SK-N-SH (cell line): ENCODE measurements at regions not wholly inside any gene's neighbourhood (a gene's known extent, or its start where the extent isn't known, plus 50 kb on each side); places are given as distances from the start of the nearest gene placed in this dataset.

Experiments used
- CTCF ChIA-PET: fragments of 300-600, 350-600 bp; formaldehyde crosslinking; extraction: SDS; loops from one replicate; lab custom pipeline; 2021; lab: Yijun Ruan, JAX
- POLR2A ChIA-PET: fragments of 350-600 bp; sonication (Branson Sonifier 250); formaldehyde crosslinking; extraction: SDS; loops from one replicate; lab custom pipeline; 2020; ENCODE audit warnings: antibody characterized with exemption, inconsistent platforms; lab: Yijun Ruan, JAX
- DNase-seq: peaks from one replicate; pipeline ENCODE4 v3.0.0; 2012
- H2AFZ ChIP-seq: fragments of 200-600 bp; sonication (generic); 2 replicates; pipeline ENCODE4 v1.8.1; 2016; ENCODE audit warnings: antibody characterized with exemption, mild to moderate bottlenecking, low read depth
- H3F3A ChIP-seq: fragments of 200-600 bp; sonication (generic); replicated peaks from 2 replicates; pipeline ENCODE3; 2016; ENCODE audit warnings: antibody characterized with exemption, mild to moderate bottlenecking; ENCODE audit not compliant: insufficient read depth
- H3K27ac ChIP-seq, 2 experiments: fragments of 200-500 bp in 1 of 2; fragments of 200-600 bp in 1 of 2; sonication (Bioruptor generic) in 1 of 2; sonication (generic), shearing (Covaris generic) in 1 of 2; 2 replicates each; pipeline versions ENCODE4 v1.5.1 to v1.6.1; 2014 to 2016; ENCODE audit warnings: low read depth in 2 of 2, inconsistent platforms in 1 of 2, low read length in 1 of 2, mild to moderate bottlenecking in 1 of 2, mixed read lengths in 1 of 2
- H3K27me3 ChIP-seq: fragments of 200-600 bp; sonication (generic), shearing (Covaris generic); 2 replicates; pipeline ENCODE4 v1.6.1; 2016; ENCODE audit warnings: mixed run types; ENCODE audit not compliant: insufficient read depth
- H3K36me3 ChIP-seq, 2 experiments: fragments of 200-500 bp in 1 of 2; fragments of 200-600 bp in 1 of 2; sonication (Bioruptor generic) in 1 of 2; sonication (generic) in 1 of 2; replicated peaks in 1 of 2; 2 replicates each; pipeline versions ENCODE3 to v1.5.1; 2014 to 2016; ENCODE audit warnings: low read length in 1 of 2, mild to moderate bottlenecking in 1 of 2; ENCODE audit not compliant: insufficient read depth in 2 of 2, control insufficient read depth in 1 of 2
- H3K4me1 ChIP-seq, 2 experiments: fragments of 200-500 bp in 1 of 2; fragments of 200-600 bp in 1 of 2; sonication (Bioruptor generic) in 1 of 2; sonication (generic), shearing (Covaris generic) in 1 of 2; 2 replicates each; pipeline versions ENCODE4 v1.5.1 to v1.6.1; 2014 to 2016; ENCODE audit warnings: low read depth in 1 of 2, low read length in 1 of 2, mixed run types in 1 of 2; ENCODE audit not compliant: insufficient read depth in 2 of 2, control insufficient read depth in 1 of 2
- H3K4me2 ChIP-seq: fragments of 200-600 bp; sonication (generic), shearing (Covaris generic); 2 replicates; pipeline ENCODE4 v1.6.1; 2017; ENCODE audit warnings: mixed run types
- H3K4me3 ChIP-seq, 2 experiments: fragments of 200-500 bp in 1 of 2; fragments of 200-600 bp in 1 of 2; sonication (Bioruptor generic) in 1 of 2; sonication (generic), shearing (Covaris generic) in 1 of 2; 2 replicates each; pipeline versions ENCODE4 v1.5.1 to v1.8.1; 2014 to 2016; ENCODE audit warnings: low read depth in 2 of 2, inconsistent platforms in 1 of 2, low read length in 1 of 2, mild to moderate bottlenecking in 1 of 2, mixed read lengths in 1 of 2, moderate library complexity in 1 of 2
- H3K79me2 ChIP-seq: fragments of 200-600 bp; sonication (generic); 2 replicates; pipeline ENCODE4 v1.8.1; 2017; ENCODE audit warnings: mild to moderate bottlenecking; ENCODE audit not compliant: insufficient read depth
- H3K9ac ChIP-seq: fragments of 200-600 bp; sonication (generic); 2 replicates; pipeline ENCODE4 v1.6.1; 2017; ENCODE audit warnings: mixed run types
- H3K9me2 ChIP-seq: fragments of 200-600 bp; sonication (generic); 2 replicates; pipeline ENCODE4 v1.6.1; 2017; ENCODE audit warnings: mixed run types
- H3K9me3 ChIP-seq: fragments of 200-600 bp; sonication (generic); 2 replicates; pipeline ENCODE4 v1.6.1; 2017; ENCODE audit warnings: mixed run types, mild to moderate bottlenecking, moderate library complexity
- H4K20me1 ChIP-seq: fragments of 200-600 bp; sonication (generic); 2 replicates; pipeline ENCODE4 v1.6.1; 2017; ENCODE audit warnings: mild to moderate bottlenecking, mixed run types; ENCODE audit not compliant: insufficient read depth
- CHD2 ChIP-seq: fragments of 150-350 bp; IDR thresholded peaks from 2 replicates; pipeline ENCODE4 v1.6.1; 2018; ENCODE audit warnings: low read length; ENCODE audit not compliant: partially characterized antibody
- CTCF ChIP-seq: fragments of 200-600 bp; sonication (generic); IDR thresholded peaks from 2 replicates; pipeline ENCODE4 v1.6.1; 2017; ENCODE audit warnings: antibody characterized with exemption, mild to moderate bottlenecking, moderate library complexity
- ELF1 ChIP-seq: IDR thresholded peaks from 2 replicates; pipeline ENCODE4 v1.4.0; 2012
- EP300 ChIP-seq, 2 experiments: IDR thresholded peaks; 2 replicates each; pipeline versions ENCODE4 v1.4.0 to v1.6.1; 2012; ENCODE audit warnings: borderline replicate concordance in 1 of 2, low read depth in 1 of 2, low read length in 1 of 2
- FOXJ3 ChIP-seq: sonication (generic); formaldehyde crosslinking; IDR thresholded peaks from 2 replicates; pipeline ENCODE4 v1.5.1; 2020; ENCODE audit warnings: mild to moderate bottlenecking, missing genetic modification reagents
- GABPA ChIP-seq: IDR thresholded peaks from 2 replicates; pipeline ENCODE4 v1.4.0; 2012; ENCODE audit warnings: low read depth, mild to moderate bottlenecking
- IRF3 ChIP-seq: fragments of 150-350 bp; IDR thresholded peaks from 2 replicates; pipeline ENCODE4 v1.6.1; 2016; ENCODE audit warnings: mild to moderate bottlenecking, low read depth, low read length
- JUND ChIP-seq: IDR thresholded peaks from 2 replicates; pipeline ENCODE4 v1.4.0; 2012
- MXI1 ChIP-seq: IDR thresholded peaks from 2 replicates; pipeline ENCODE4 v1.6.1; 2012; ENCODE audit warnings: mild to moderate bottlenecking, low read depth, low read length, improper control_type of control experiment
- NFIC ChIP-seq: IDR thresholded peaks from 2 replicates; pipeline ENCODE4 v1.4.0; 2012; ENCODE audit warnings: borderline replicate concordance
- POLR2AphosphoS5 ChIP-seq: IDR thresholded peaks from 2 replicates; pipeline ENCODE4 v1.6.1; 2012; ENCODE audit warnings: low read depth, low read length
- RAD21 ChIP-seq: IDR thresholded peaks from 2 replicates; pipeline ENCODE4 v1.6.1; 2012; ENCODE audit warnings: mild to moderate bottlenecking, low read length
- RXRA ChIP-seq: IDR thresholded peaks from 2 replicates; pipeline ENCODE4 v1.4.0; 2012; ENCODE audit warnings: low read depth, mild to moderate bottlenecking, borderline replicate concordance
- SIN3A ChIP-seq: IDR thresholded peaks from 2 replicates; pipeline ENCODE4 v1.6.1; 2012; ENCODE audit warnings: low read depth, mild to moderate bottlenecking, low read length, moderate library complexity, borderline replicate concordance
- SMC3 ChIP-seq: IDR thresholded peaks from 2 replicates; pipeline ENCODE4 v1.6.1; 2012; ENCODE audit warnings: low read depth, low read length, improper control_type of control experiment
- USF2 ChIP-seq: fragments of 150-350 bp; IDR thresholded peaks from 2 replicates; pipeline ENCODE4 v1.6.1; 2017; ENCODE audit warnings: antibody characterized with exemption, low read length, low read depth, borderline replicate concordance
- WGBS: methylation state at CpG from one replicate; pipeline ENCODE4 v1.1.6; 2017; ENCODE audit warnings: low lambda C conversion rate; 5-methylcytosine and 5-hydroxymethylcytosine counted together

GRCh38 chr6:10175362-10175761 is 239.5 kb downstream of the TFAP2A start (continued):
- TF ChIP-seq FOXJ3 (CRISPR knock-in tag), result no peak
- no peak for TF ChIP-seq USF2
- no peak for TF ChIP-seq SIN3A
- TF ChIP-seq ELF1, result no peak
- no peak for TF ChIP-seq GABPA
- TF ChIP-seq RAD21, result no peak
- no peak for TF ChIP-seq JUND
- no peak for TF ChIP-seq POLR2AphosphoS5

GRCh38 chr6:10174761-10175160 is 240.1 kb downstream of the TFAP2A start:
- Histone ChIP-seq H3F3A (no peaks in the 10 kb centered on the region), H3K36me3 (no peaks in the 10 kb centered on the region), H3K9me3 (no peaks in the 10 kb centered on the region), H3K4me2 (no peak overlapping the region), H3K4me1 (no peaks in the 10 kb centered on the region), H4K20me1 (no peaks in the 10 kb centered on the region), H3K27ac (no peak overlapping the region), H2AFZ (no peak overlapping the region), H3K9ac (no peak overlapping the region), H3K4me3 (no peak overlapping the region), H3K27me3 (no peaks in the 10 kb centered on the region), H3K9me2 (no peaks in the 10 kb centered on the region), H3K79me2 (no peaks in the 10 kb centered on the region)
- CTCF ChIA-PET, result no interaction called here
- TF ChIP-seq CHD2 (no peak), ELF1 (no peak), EP300 (IDR thresholded peaks at IDR 0.05; ENCODE audit: borderline replicate concordance in 1 of 2, low read depth in 1 of 2, low read length in 1 of 2) (no peak), SMC3 (no peak), CTCF (no peak), USF2 (no peak), MXI1 (no peak), NFIC (no peak), IRF3 (no peak), RXRA (no peak), RAD21 (no peak)
- WGBS, result 3% methylated on average over 6 of the region's 6 CpGs
- POLR2A ChIA-PET, result no interaction called here
- no peak for DNase-seq
